Gastrocnemius medialis (tissue), 4 donors: ENCODE measurements at regions not wholly inside any gene's neighbourhood (a gene's known extent, or its start where the extent isn't known, plus 50 kb on each side); places are given as distances from the start of the nearest gene placed in this dataset.

Experiments used
- ATAC-seq, 2 donors: fragments of 150-250 bp; one replicate each; pipeline ENCODE4 v1.9.1; 2016
- DNase-seq, 2 donors: peaks; one replicate each; pipeline ENCODE4 v3.0.0-alpha.2; 2019
- H3K27ac ChIP-seq, 4 donors: fragments of 200-600 bp; sonication (generic); 1 replicate in 1 of 4; 2 replicates in 3 of 4; pipeline ENCODE4 v1.5.1; 2016 to 2018; ENCODE audit warnings: mild to moderate bottlenecking in 2 of 4, moderate library complexity in 1 of 4
- H3K27me3 ChIP-seq, 3 donors: fragments of 200-600 bp; sonication (generic) in 2 of 3; 1 replicate in 1 of 3; 2 replicates in 2 of 3; pipeline versions ENCODE4 v1.5.1 to v1.6.0; 2016 to 2019; ENCODE audit warnings: mild to moderate bottlenecking in 1 of 3, moderate library complexity in 1 of 3
- H3K36me3 ChIP-seq, 2 donors: fragments of 200-600 bp; sonication (generic) in 1 of 2; one replicate each; pipeline ENCODE4 v1.5.1; 2017 to 2018
- H3K4me1 ChIP-seq, 2 donors: fragments of 200-600 bp; sonication (generic) in 1 of 2; one replicate each; pipeline ENCODE4 v1.5.1; 2016 to 2017; ENCODE audit warnings: mild to moderate bottlenecking in 2 of 2
- H3K4me3 ChIP-seq, 4 donors: fragments of 200-600 bp; sonication (generic) in 3 of 4; 1 replicate in 1 of 4; 2 replicates in 3 of 4; pipeline ENCODE4 v1.5.1; 2016 to 2019; ENCODE audit warnings: mild to moderate bottlenecking in 2 of 4
- H3K9me3 ChIP-seq, 3 donors: fragments of 200-600 bp; sonication (generic) in 2 of 3; 1 replicate in 1 of 3; 2 replicates in 2 of 3; pipeline ENCODE4 v1.5.1; 2016 to 2019
- CTCF ChIP-seq, 5 experiments: fragments of 450-650 bp in 3 of 5; fragments of 200-600 bp in 2 of 5; sonication (generic) in 2 of 5; IDR thresholded peaks in 4 of 5; conservative IDR thresholded peaks in 1 of 5; 1 replicate in 4 of 5; 2 replicates in 1 of 5; pipeline ENCODE4 v1.5.1; 2016 to 2019; ENCODE audit warnings: antibody characterized with exemption in 5 of 5, mild to moderate bottlenecking in 3 of 5, moderate library complexity in 3 of 5
- POLR2A ChIP-seq, 2 donors: fragments of 450-650 bp; IDR thresholded peaks; one replicate each; pipeline ENCODE4 v1.6.1; 2017; ENCODE audit warnings: antibody characterized with exemption in 2 of 2, mild to moderate bottlenecking in 2 of 2, moderate library complexity in 2 of 2
- in situ Hi-C, 4 donors: fragments of 200-750 bp; cut with MboI; loops; one replicate each; pipeline versions ENCODE4 v1.15.0 to v1.8.0; 2017; ENCODE audit warnings: low sequenced_read_pairs in 4 of 4
- intact Hi-C: fragments of 100-400 bp; cut with DNase I; formaldehyde crosslinking; loops from one replicate; pipeline ENCODE4 v1.15.1; 2023; ENCODE audit warnings: low total_unique reads

DNA sequence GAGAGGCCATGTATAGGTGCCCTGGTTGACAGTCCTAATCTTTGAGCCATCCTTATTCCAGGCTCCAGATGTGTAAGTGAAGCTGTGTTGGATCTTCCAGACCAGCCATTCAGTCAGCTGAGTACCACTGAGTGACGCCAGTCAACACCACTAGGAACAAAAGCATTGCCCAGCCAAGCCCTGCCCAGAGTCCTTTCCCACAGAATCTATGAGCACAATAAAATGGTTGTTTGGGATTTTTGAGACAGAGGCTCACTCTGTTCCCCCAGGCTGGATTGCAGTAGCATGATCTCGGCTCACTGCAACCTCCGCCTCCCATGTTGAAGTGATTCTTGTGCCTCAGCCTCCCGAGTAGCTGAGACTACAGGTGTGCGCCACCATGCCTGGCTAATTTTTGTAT is 262.5 kb downstream of the BCOR start:
- H3K36me3 ChIP-seq, result no peaks in the 10 kb centered on the region
- in situ Hi-C loops, result loop anchor here in 1 of 4 donors (25.0 kb wide), 1 partner anchor 427 kb away; no protein-coding TSS in a partner anchor

DNA sequence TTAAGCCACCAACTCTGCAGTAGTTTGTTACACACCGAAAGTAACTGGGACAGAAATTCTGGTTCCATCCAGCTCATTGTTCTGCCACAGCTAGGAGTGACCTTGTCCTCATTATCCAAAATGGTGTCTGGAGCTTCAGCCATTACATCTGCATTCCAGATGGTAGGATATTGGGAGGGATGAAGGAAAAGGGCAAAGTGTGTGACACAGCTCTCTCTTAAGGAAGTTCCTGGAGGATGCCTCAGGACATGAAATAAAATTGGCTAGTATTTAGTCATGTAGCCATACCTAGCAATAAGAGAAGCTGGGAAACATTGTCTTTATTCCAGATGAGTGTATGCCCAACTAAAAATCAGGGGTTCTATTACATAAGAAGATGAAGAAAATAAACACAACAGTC is 262.0 kb downstream of the BCOR start:
- in situ Hi-C loops (loop anchor here in 1 of 4 donors (25.0 kb wide), 1 partner anchor 427 kb away; no protein-coding TSS in a partner anchor), intact Hi-C loops (no loop called here)

More for the DNA sequence above, 262.5 kb downstream of the BCOR start:
- no peak overlapping the region for H3K4me3 ChIP-seq
- H3K9me3 ChIP-seq, result no peaks in the 10 kb centered on the region
- intact Hi-C loops, result no loop called here
- no peak overlapping the region for H3K27ac ChIP-seq
- ATAC-seq (no peak), DNase-seq (no peak)
- TF ChIP-seq POLR2A (IDR thresholded peaks at IDR 0.05) (no peak), CTCF (IDR thresholded peaks at IDR 0.05 in 4 of 5, conservative IDR thresholded peaks at IDR 0.05 in 1 of 5) (no peak)
- no peaks in the 10 kb centered on the region for H3K27me3 ChIP-seq
- peaks cover under 1 to 2% of the 10 kb centered on the region in 2 donors for H3K4me1 ChIP-seq

GRCh38 chrX:39836802-39837420 is 260.8 kb downstream of the BCOR start:
- no peak for TF ChIP-seq CTCF (IDR thresholded peaks at IDR 0.05 in 4 of 5, conservative IDR thresholded peaks at IDR 0.05 in 1 of 5)
- no peak for TF ChIP-seq POLR2A (IDR thresholded peaks at IDR 0.05)
- ATAC-seq (no peak), DNase-seq (no peak)
- intact Hi-C loops, result no loop called here
- Histone ChIP-seq H3K9me3 (no peaks in the 10 kb centered on the region), H3K36me3 (no peaks in the 10 kb centered on the region), H3K27me3 (no peaks in the 10 kb centered on the region), H3K27ac (no peak overlapping the region), H3K4me1 (no peaks in the 10 kb centered on the region), H3K4me3 (no peak overlapping the region)
- in situ Hi-C loops, result loop anchor here in 1 of 4 donors (25.0 kb wide), 1 partner anchor 425 kb away; no protein-coding TSS in a partner anchor

More for the DNA sequence above, 262.0 kb downstream of the BCOR start:
- H3K27ac ChIP-seq, result no peak overlapping the region
- no peaks in the 10 kb centered on the region for H3K9me3 ChIP-seq
- TF ChIP-seq POLR2A (IDR thresholded peaks at IDR 0.05) (no peak), CTCF (IDR thresholded peaks at IDR 0.05 in 4 of 5, conservative IDR thresholded peaks at IDR 0.05 in 1 of 5) (no peak)
- H3K4me1 ChIP-seq, result no peaks in the 10 kb centered on the region
- DNase-seq, result no peak
- no peak overlapping the region for H3K4me3 ChIP-seq
- no peak for ATAC-seq
- H3K36me3 ChIP-seq, result no peaks in the 10 kb centered on the region
- H3K27me3 ChIP-seq, result no peaks in the 10 kb centered on the region

- intact Hi-C loops, result no loop called here
- no peak for DNase-seq
Measured at GRCh38 chrX:39837688-39838087, 260.1 kb downstream of the BCOR start.

More at GRCh38 chrX:39837688-39838087, 260.1 kb downstream of the BCOR start:
- TF ChIP-seq CTCF (IDR thresholded peaks at IDR 0.05 in 4 of 5, conservative IDR thresholded peaks at IDR 0.05 in 1 of 5) (no peak), POLR2A (IDR thresholded peaks at IDR 0.05) (no peak)
- H3K27me3 ChIP-seq, result no peaks in the 10 kb centered on the region
- no peaks in the 10 kb centered on the region for H3K9me3 ChIP-seq
- no peaks in the 10 kb centered on the region for H3K36me3 ChIP-seq
- in situ Hi-C loops, result loop anchor here in 1 of 4 donors (25.0 kb wide), 1 partner anchor 425 kb away; no protein-coding TSS in a partner anchor
- H3K27ac ChIP-seq, result no peak overlapping the region
- no peak overlapping the region for H3K4me3 ChIP-seq
- no peaks in the 10 kb centered on the region for H3K4me1 ChIP-seq
- ATAC-seq, result no peak
